GM18517 (cell line): ENCODE measurements at regions not wholly inside any gene's neighbourhood (a gene's known extent, or its start where the extent isn't known, plus 50 kb on each side); places are given as distances from the start of the nearest gene placed in this dataset.
"Not testable (repeated sequence)": the region's sequence is repeated elsewhere in the genome, so short reads cannot be mapped to it uniquely, and the experiment has no call there.

Experiments
- ATAC-seq: cut with Tn5 transposase; IDR thresholded peaks from one replicate; pipeline ENCODE4 v1.9.1; 2021; ENCODE audit warnings: mild to moderate bottlenecking, moderate library complexity; ENCODE audit not compliant: unreplicated experiment

DNA sequence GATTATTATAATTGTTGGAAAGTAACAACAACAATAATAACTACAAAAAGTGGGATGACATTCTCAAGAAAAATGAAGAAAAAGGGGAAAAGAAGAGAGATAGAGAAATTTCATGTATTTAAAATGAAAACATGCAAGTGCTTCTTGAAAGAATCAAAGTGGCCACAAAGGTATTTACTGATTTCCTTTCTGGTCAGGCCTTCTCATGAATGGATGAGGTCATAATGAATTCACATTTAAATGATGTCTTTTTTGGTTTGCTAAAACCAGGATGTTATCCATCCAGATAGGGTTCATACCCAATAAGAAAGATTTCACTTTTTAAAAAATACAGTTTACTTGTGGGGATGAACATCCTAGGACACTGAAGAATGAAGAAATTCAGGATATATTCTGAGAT is 446.4 kb upstream of the PTGER4 start:
- ATAC-seq = no peak

DNA sequence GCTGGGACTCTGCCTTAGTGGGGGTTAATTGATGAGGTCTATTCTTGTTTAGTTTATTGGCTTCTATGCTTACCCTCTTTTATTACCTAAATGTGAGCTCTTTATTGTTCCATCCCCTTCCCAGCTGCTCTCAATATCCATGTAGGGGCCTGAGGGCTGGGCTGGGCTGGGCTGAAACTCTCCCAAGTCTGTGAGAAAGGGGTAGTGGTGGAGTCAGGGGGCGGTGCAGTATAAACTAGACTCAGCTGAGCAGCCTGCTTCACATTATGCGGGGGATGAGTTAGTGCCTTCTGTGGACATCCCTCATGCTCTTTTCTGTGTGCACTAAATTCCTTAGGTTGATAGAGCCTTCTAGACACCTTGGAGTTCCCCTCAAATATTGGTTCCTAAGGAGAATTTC is 451.8 kb upstream of the PTGER4 start:
- no peak for ATAC-seq

DNA sequence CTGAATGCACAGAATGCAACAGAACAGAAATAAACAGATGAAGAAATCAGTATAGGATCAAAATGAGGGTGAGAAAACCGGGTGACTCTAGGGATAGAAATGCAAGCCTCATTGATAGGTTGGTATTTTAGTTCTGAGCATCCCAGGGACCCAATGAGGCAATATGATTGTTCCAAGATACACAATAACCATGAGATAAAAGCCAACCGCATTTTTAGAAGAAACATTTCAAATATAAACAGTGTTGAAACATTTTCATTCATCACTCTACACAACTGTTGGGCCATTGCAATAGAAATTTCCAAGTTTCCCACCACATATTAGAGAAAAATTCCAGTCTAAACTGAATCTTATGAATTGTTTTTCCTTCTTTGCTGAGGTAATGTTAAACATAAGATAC is 452.3 kb upstream of the PTGER4 start:
- ATAC-seq = no peak

DNA sequence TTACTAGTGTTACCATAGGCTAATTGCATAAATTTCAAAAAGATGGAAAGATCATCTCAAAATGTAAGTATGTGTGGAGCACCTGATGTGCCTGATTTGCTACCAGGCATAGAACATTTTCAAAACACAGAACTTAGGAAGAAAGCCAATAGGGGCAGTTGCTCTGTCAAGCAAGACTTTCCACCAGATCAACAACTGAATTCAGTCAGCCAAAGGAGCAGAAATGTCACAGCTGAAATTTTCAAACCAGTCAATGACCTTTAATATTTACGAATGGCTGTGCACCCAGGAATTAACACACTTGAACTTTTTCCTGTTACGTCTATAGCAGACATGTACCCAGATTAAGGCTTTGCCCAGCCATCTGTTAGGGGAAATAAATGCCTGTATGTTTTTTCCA is 452.8 kb upstream of the PTGER4 start:
- no peak for ATAC-seq

DNA sequence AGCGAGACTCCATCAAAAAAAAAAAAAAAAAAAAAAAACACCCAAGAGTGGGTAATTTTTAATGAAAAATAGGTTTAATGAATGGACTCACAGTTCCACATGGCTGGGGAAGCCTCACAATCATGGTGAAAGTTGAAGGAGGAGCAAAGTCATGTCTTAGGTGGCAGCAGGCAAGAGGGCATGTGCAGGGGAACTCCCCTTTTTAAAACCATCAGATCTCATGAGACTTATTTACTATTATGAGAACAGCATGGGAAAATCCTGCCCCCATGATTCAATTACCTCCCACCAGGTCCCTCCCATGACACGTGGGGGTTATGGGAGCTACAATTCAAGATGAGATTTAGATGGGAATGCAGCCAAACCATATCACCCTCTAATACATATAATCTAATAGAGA is 454.6 kb upstream of the PTGER4 start:
- ATAC-seq = not testable (repeated sequence)

DNA sequence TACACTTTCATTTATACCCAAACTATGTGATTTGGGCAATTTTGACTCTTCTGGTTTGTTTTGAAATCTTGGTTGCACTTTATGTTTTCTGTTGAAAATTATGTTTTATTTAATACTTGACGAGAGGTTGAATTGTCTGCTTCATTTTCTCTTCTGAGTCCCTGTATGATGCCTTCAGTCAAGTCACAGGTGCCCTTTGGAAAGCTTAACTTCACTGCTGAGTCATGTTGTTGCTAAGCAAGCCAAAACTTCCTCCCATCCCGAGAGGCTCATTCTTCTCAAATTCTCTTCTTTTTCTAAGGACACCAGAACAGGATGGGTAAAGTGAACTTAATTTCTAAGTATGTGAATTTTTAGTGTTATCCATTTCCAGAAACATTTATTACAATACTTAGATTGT is 455.3 kb upstream of the PTGER4 start:
- ATAC-seq = peak; percentile 22

DNA sequence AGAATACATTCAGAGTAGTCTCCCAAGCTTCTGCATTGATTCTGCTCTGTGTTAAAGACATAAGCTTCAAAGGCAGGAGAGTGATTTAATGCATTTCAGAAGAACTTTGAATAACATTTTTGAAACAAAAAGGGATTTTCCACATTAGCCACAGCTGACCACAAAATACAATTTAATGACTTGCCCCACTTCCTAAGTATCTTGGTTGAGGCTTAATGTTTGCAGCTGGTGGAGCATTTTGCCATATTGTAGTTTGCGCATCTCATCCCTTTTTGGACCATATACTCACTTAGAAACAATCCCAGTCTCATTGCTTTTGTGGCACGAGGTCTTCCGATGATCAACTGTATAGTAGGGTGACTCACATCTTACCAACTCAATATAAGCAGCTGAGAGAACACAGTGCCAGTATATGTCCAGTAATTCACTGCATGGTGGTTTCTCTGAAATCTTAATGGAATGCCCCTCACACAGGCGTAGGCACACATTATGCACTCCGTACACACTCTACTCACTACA is 455.8 kb upstream of the PTGER4 start:
- ATAC-seq = peak; percentile 73

DNA sequence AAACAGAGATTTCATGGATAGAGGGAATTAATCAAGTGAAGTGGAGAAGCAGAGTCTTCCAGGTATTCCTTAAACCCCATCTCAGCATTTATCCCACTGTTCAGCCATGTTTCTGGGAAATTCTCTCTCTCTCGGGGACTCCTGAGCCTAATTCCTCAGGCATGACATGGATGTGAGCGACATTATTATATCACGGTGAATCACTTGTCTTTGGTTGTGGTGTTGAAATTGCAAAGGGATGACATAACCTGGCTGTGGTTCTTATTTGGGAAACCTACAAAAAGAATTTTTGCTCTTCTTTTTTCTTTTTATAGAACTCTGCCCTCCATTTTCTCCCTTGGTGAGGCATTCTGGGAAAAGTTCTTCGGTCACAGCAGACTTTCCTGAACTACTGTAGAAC is 457.9 kb upstream of the PTGER4 start:
- ATAC-seq = no peak

DNA sequence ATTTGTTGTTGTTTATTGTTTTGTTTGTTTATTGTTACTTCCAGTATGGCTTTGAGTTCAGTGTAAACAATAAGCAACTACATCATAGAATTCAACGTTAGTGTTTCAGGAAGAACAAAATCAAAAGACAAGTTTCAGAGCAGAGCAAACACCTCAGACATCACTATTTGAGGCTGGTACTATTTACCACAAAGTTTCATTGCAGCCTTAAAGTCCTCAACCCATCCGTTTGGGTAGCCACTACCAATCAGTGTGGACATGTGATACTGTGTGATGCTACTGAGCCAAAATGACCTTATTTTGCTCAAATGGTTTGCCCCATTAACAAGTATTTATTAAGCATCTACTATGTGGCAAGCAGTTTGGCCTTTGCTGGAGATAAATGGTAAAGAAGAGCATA is 458.5 kb upstream of the PTGER4 start:
- no peak for ATAC-seq

DNA sequence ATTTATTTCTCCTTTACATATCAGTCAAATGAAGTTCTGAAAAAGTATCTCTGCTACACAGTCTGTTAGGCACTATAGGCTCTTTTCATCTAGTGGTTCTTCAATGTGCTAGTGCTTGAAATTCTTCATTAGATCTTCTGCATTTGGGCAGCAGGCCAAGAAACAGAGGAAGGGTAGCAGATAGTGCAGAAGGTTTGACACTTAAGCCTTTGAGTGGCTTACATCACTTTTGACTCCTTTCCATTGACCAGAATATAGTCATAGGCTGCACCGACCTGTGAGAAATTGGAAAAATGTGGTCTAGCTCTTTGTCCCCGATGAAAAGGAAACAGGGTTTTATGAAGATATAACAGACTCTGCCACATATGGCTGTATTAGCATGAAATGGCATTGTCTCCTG is 459.5 kb upstream of the PTGER4 start:
- no peak for ATAC-seq

DNA sequence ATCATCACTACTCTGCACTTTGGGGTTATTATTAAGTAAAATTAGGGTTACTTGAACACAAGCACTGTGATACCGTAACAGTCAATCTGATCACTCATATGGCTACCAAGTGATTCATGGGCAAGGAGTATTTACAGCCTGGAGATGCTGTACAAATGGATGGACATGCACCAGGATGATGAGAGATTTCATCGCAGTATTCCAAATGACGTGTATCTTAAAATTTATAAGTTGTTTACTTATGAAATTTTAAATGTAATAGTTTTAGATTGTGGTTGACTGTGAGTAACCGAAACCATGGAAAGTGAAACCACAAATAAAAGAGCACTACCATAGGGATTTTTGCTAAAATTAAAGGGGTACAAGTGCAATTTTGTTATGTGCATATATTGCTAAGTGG is 462.2 kb upstream of the PTGER4 start:
- ATAC-seq = no peak

DNA sequence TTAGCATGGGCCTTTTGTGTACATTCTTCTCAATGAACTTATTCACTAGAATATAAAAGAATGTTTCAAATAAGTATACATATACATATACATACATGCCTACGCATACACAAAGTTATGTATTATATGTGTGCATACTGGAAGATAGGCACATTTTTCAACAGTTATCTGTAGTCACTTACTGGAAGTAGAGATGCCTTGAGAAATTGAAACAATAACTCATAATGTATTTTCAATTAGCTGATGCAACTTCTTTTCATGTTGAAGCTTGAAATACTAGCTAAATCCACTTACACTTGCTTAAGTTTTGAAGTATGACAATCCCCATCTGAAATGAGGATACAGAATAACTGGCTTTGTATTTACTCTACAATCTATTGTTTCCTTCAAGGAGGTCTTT is 469.0 kb upstream of the PTGER4 start:
- no peak for ATAC-seq

DNA sequence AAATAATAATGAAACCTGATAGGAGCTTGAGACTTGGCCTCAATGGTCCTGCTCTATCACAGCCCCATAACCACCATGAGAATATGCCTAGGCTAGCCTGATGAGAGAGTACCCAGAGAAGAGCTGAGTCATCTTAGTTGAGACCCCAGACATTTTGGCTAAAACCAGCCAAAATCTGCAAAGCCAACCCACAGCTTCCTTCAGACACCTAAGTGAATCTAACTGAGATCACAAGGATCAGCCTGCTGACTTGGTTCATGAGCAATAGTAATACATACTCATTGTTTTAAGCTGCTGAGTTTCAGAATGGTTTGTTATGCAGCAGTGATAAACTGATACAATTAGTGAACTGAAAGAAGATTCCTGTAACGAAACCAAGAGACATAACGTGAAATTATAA is 473.7 kb upstream of the PTGER4 start:
- no peak for ATAC-seq

DNA sequence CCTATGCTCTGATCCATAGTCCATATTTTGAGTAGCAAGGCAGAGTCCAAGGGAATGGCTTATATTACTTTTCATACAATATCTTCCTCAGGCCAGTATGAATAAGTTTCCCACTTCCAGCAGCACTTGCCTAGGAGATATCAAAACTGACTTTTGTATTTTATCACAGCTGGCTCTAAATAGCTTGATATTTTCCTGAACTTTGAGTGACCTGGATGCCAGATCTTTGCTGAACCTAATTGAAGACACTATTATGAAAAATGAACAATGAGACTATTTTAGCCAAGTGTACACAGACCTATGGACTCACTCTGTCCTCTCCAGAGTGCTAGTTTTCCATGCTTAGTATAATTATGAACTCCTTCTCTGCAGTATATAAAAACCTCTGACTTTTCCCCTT is 475.6 kb upstream of the PTGER4 start:
- ATAC-seq = no peak

DNA sequence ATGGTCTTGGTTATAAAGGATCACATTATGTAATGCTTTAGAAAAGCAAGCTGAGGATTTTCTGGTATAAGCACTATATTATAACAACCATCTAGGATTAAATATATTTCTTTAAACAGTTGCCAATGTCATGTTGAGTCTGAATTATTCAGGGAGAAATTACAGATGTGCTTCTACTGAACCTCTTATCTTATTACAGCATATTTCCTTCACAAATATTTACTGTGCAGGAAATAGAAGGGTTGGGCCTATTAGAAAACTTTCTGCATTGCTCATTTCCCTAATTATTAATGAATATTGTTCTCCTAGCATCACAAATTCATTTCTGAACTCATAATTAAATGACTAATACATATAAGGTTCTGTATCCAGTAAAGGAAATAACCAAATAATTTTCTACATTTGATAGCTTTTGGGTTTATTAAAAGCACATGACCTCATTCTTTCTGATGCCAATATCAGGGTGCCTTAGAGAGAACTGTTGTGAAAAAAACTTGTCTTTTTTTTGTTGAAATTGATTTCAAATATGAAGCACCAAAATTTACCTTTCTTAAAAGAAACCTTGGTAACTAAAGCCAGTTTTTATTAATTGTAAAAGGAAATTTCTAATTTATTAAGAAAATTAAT is 476.8 kb upstream of the PTGER4 start:
- no peak for ATAC-seq

DNA sequence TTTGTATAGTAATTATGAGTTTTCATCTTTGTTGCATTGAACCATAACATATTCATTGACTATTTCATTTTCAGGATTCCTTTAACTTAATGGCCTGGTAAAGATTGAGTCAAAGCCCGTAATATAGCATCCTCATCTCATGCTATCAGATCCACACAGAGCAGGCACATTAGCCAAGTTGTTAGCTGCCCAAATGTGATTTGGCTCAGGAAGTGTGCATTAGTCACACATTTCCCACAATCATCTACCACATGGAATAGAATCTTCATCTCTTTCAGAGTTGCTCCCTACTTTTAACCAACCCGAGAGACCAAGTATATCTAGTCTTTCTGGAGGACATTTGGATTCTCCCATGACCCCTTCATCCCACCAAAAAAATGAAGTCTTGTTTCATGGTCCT is 481.0 kb upstream of the PTGER4 start:
- ATAC-seq = no peak

DNA sequence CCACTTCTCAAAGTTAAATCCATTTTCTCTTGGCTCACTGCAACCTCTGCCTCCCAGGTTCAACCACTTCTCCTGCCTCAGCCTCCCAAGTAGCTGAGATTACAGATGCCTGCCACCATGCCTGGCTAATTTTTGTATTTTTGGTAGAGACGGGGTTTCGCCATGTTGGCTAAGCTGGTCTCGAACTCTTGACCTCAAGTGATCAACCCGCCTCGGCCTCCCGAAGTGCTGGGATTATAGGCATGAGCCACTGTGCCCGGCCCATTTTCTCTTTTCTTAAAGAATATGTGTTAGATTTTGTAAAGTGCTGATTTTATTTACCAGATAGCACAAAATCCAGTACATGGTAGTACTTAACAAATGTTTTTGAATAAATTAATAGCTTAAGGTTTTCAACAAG is 484.1 kb upstream of the PTGER4 start:
- ATAC-seq = not testable (repeated sequence)

DNA sequence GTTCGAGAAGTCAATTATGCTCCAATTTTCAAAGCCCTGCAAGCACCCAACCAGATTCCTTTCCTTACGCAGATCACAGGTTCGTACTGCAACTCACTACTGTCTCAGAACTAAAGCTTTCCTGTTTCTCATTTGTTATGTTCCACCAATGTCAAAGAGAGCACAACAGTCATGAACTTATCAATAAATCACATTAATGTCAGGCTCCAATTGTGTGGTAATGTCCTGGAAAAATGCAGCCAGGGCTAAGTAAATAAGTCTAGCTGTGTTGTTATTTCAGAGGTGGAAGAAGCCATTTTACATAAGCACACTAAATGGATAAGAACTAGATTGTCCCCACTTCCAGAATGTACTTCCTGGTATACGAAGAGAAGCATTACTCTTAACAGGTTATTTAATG is 488.6 kb upstream of the PTGER4 start:
- no peak for ATAC-seq

DNA sequence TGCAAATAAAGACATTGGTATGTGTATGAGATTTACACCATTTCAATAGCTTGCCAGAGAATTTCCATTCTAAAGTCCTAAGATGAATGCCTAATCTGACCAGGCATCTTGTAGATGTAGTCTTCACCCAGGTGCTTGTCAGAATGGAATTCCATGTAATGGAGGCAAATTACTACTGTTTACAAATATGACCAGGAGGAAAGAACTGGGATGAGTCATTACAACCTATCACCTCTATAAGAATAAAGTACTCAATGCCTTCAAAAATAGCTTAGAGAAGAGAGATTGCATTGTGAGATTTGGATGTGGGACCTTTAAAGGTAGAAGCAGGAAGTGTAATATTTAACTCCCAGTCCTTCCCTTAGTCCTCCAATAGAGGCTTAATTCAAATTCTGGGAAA is 507.0 kb upstream of the PTGER4 start:
- ATAC-seq = no peak

DNA sequence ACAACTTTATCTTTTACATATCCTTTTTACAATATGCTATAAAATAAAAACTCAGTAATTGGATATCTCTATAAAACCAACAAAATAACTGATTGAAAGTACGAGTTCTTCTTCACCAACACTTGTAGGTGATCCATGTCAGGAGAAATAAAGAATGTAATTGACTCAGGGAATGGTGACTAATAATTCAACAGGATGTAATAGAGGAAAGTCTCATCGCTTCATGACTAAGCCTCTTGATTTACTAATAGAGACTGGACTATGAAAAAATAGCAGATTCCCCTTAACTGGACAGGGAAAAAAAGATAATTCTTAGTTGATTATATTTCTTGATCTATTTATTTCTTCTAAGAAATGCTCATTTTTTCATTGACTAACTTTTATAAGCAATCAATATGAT is 507.7 kb upstream of the PTGER4 start:
- ATAC-seq = no peak

DNA sequence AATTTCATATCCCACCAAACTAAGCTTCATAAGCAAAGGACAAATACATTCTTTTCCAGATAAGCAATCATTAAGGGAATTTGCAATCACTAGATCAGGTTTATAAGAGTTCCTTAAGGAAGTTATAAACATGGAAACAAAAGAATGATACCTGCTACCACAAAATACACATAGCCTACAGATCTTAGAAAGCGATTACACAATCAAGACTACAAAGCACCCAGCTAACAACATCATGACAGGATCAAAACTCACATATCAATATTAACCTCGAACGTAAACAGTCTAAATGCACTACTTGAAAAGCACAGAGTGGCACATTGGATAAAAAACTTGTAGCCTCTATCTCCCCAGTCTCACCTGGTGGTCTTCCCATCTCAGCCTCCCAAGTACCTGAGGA is 512.4 kb upstream of the PTGER4 start:
- ATAC-seq = no peak

DNA sequence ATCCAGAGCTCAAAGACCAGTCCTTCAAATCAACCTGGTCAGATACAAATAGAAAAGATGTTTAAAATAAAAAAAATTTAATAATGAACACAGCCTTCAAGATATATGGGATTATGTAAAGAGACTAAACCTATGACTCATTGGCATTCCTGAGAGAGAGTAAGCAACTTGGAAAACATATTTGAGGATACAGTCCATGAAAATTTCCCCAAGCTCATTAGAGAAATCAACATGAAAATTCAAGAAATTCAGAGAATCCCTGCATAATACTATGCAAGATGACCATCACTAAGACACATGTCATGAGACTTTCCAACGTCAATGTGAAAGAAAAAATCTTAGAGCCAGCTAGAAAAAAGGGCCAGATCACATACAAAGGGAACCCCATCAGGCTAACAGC is 512.9 kb upstream of the PTGER4 start:
- no peak for ATAC-seq
